Neuronal stem cell (in vitro differentiated cells): ENCODE measurements at regions not wholly inside any gene's neighbourhood (a gene's known extent, or its start where the extent isn't known, plus 50 kb on each side); places are given as distances from the start of the nearest gene placed in this dataset.

Experiments used
- DNase-seq: peaks from one replicate; pipeline ENCODE4 v3.0.0-alpha.2; 2013; ENCODE audit warnings: low spot score
- H2AFZ ChIP-seq: one replicate; pipeline ENCODE4 v1.6.1; 2013; ENCODE audit warnings: mild to moderate bottlenecking, low read length, inconsistent platforms
- H2AK5ac ChIP-seq: 2 replicates; pipeline ENCODE4 v1.6.1; 2013; ENCODE audit warnings: low read depth, mild to moderate bottlenecking, inconsistent platforms, low read length, moderate library complexity, mixed read lengths
- H2BK120ac ChIP-seq: 2 replicates; pipeline ENCODE4 v1.6.1; 2013; ENCODE audit warnings: low read depth, mild to moderate bottlenecking, inconsistent platforms, low read length, moderate library complexity, mixed read lengths
- H2BK12ac ChIP-seq: one replicate; pipeline ENCODE4 v1.6.1; 2013; ENCODE audit warnings: low read length, inconsistent platforms
- H2BK15ac ChIP-seq: 2 replicates; pipeline ENCODE4 v1.6.1; 2013; ENCODE audit warnings: mild to moderate bottlenecking, low read length, inconsistent platforms, mixed read lengths
- H2BK5ac ChIP-seq: one replicate; pipeline ENCODE4 v1.6.1; 2013; ENCODE audit warnings: inconsistent platforms, mild to moderate bottlenecking, low read length, moderate library complexity
- H3K14ac ChIP-seq: one replicate; pipeline ENCODE4 v1.6.1; 2013; ENCODE audit warnings: low read length, inconsistent platforms
- H3K18ac ChIP-seq: 2 replicates; pipeline ENCODE4 v1.6.1; 2013; ENCODE audit warnings: low read length, inconsistent platforms
- H3K23ac ChIP-seq: 2 replicates; pipeline ENCODE4 v1.6.1; 2013; ENCODE audit warnings: low read depth, mild to moderate bottlenecking, mixed read lengths, low read length, inconsistent platforms; ENCODE audit not compliant: poor library complexity
- H3K27ac ChIP-seq: replicated peaks from 3 replicates; pipeline ENCODE4 v1.5.1; 2013; ENCODE audit warnings: low read length, inconsistent platforms
- H3K27me3 ChIP-seq, 3 experiments: 2 replicates each; pipeline ENCODE4 v1.6.1; 2013; ENCODE audit warnings: low read length in 3 of 3, mild to moderate bottlenecking in 2 of 3, inconsistent platforms in 1 of 3, low read depth in 1 of 3, mixed read lengths in 1 of 3, moderate library complexity in 1 of 3; ENCODE audit not compliant: control insufficient read depth in 3 of 3, insufficient read depth in 3 of 3
- H3K36me3 ChIP-seq, 2 donors: replicated peaks in 1 of 2; 2 replicates each; pipeline ENCODE4 v1.6.1; 2013; ENCODE audit warnings: low read length in 2 of 2; ENCODE audit not compliant: control insufficient read depth in 2 of 2, insufficient read depth in 2 of 2
- H3K4ac ChIP-seq: 2 replicates; pipeline ENCODE4 v1.6.1; 2013; ENCODE audit warnings: inconsistent platforms, mild to moderate bottlenecking, low read length, moderate library complexity
- H3K4me1 ChIP-seq, 2 donors: 1 replicate in 1 of 2; 2 replicates in 1 of 2; pipeline ENCODE4 v1.6.1; 2013; ENCODE audit warnings: low read length in 2 of 2, low read depth in 1 of 2; ENCODE audit not compliant: control insufficient read depth in 2 of 2, insufficient read depth in 1 of 2
- H3K4me2 ChIP-seq: one replicate; pipeline ENCODE4 v1.6.1; 2013; ENCODE audit warnings: mild to moderate bottlenecking, low read length, inconsistent platforms; ENCODE audit not compliant: insufficient read depth, poor library complexity, severe bottlenecking
- H3K4me3 ChIP-seq, 2 donors: 2 replicates each; pipeline ENCODE4 v1.5.1; 2013; ENCODE audit warnings: low read length in 2 of 2, mild to moderate bottlenecking in 2 of 2, inconsistent platforms in 1 of 2, moderate library complexity in 1 of 2
- H3K79me1 ChIP-seq: one replicate; pipeline ENCODE4 v1.6.1; 2013; ENCODE audit warnings: low read depth, mild to moderate bottlenecking, inconsistent platforms, low read length, moderate library complexity
- H3K9ac ChIP-seq: one replicate; pipeline ENCODE4 v1.6.1; 2013; ENCODE audit warnings: mild to moderate bottlenecking, low read depth, low read length, inconsistent platforms; ENCODE audit not compliant: poor library complexity
- H3K9me3 ChIP-seq, 2 donors: replicated peaks in 1 of 2; 2 replicates each; pipeline versions ENCODE3 to v1.6.1; 2013; ENCODE audit warnings: low read length in 2 of 2, mild to moderate bottlenecking in 2 of 2, inconsistent platforms in 1 of 2, low read depth in 1 of 2, mixed read lengths in 1 of 2, moderate library complexity in 1 of 2; ENCODE audit not compliant: control insufficient read depth in 2 of 2, insufficient read depth in 1 of 2
- H4K8ac ChIP-seq: one replicate; pipeline ENCODE4 v1.6.1; 2013; ENCODE audit warnings: low read depth, mild to moderate bottlenecking, inconsistent platforms, low read length, moderate library complexity
- H4K91ac ChIP-seq: one replicate; pipeline ENCODE4 v1.6.1; 2013; ENCODE audit warnings: low read length, low read depth, mild to moderate bottlenecking, inconsistent platforms; ENCODE audit not compliant: poor library complexity
- WGBS, 2 donors: extraction: QIAGEN DNeasy Blood & Tissue Kit; methylation state at CpG; one replicate each; pipeline ENCODE4 v1.1.7; 2013; ENCODE audit warnings: missing lambda C conversion rate in 2 of 2, mixed read lengths in 1 of 2; ENCODE audit not compliant: insufficient read length in 2 of 2, insufficient replicate concordance in 1 of 2; ENCODE audit errors: extremely low coverage in 2 of 2; 5-methylcytosine and 5-hydroxymethylcytosine counted together

GRCh38 chr6:9455864-9456658 lies 958.8 kb downstream of the TFAP2A start:
- no peak overlapping the region for H2BK5ac ChIP-seq
- peak overlapping the region; percentile 68 for H2AFZ ChIP-seq
- H2AK5ac ChIP-seq = no peak overlapping the region
- no peaks in the 10 kb centered on the region for H3K79me1 ChIP-seq
- H3K14ac ChIP-seq = no peak overlapping the region
- WGBS, 2 donors = no CpG with 5 or more reads among the region's 7 CpGs
- H3K27ac ChIP-seq = peak overlapping the region; percentile 77
- no peak overlapping the region for H2BK15ac ChIP-seq
- no peak overlapping the region for H3K4ac ChIP-seq
- no peak overlapping the region for H3K4me2 ChIP-seq
- peak overlapping the region in 1 of 2 donors; percentile 10 for H3K4me3 ChIP-seq
- no peak overlapping the region for H4K8ac ChIP-seq
- H3K27me3 ChIP-seq = no peaks in the 10 kb centered on the region
- no peak overlapping the region for H2BK120ac ChIP-seq
- H3K18ac ChIP-seq = no peak overlapping the region
- no peak overlapping the region for H4K91ac ChIP-seq
- H3K9ac ChIP-seq = no peak overlapping the region
- H3K23ac ChIP-seq = no peak overlapping the region
- H3K4me1 ChIP-seq = peaks cover 9 to 22% of the 10 kb centered on the region in 2 donors
- peaks cover 0 to 2% of the 10 kb centered on the region in 2 donors for H3K36me3 ChIP-seq
- no peak overlapping the region for H2BK12ac ChIP-seq
- peak; percentile 90 for DNase-seq
- peaks cover 4 to 6% of the 10 kb centered on the region in 2 donors for H3K9me3 ChIP-seq

- no peak overlapping the region for H2AK5ac ChIP-seq
- no peaks in the 10 kb centered on the region for H3K79me1 ChIP-seq
- no peak overlapping the region for H2BK5ac ChIP-seq
- no peak overlapping the region for H4K8ac ChIP-seq
- no peak overlapping the region for H3K23ac ChIP-seq
- no peak overlapping the region for H2AFZ ChIP-seq
- no peak overlapping the region for H3K4me2 ChIP-seq
- no peaks in the 10 kb centered on the region for H3K36me3 ChIP-seq
- H2BK15ac ChIP-seq = no peak overlapping the region
- H3K4me1 ChIP-seq = peaks cover 0 to 6% of the 10 kb centered on the region in 2 donors
- H3K9me3 ChIP-seq = no peaks in the 10 kb centered on the region
- H3K27me3 ChIP-seq = no peaks in the 10 kb centered on the region
- H3K14ac ChIP-seq = no peak overlapping the region
- H3K18ac ChIP-seq = no peak overlapping the region
- H2BK120ac ChIP-seq = no peak overlapping the region
- H3K27ac ChIP-seq = no peak overlapping the region
- H3K4me3 ChIP-seq = no peak overlapping the region
- no peak overlapping the region for H2BK12ac ChIP-seq
- no peak overlapping the region for H4K91ac ChIP-seq
- no peak for DNase-seq
- H3K4ac ChIP-seq = no peak overlapping the region
- H3K9ac ChIP-seq = no peak overlapping the region
- WGBS, 2 donors = no CpG with 5 or more reads among the region's 1 CpG
These were observed 975.1 kb downstream of the TFAP2A start for GRCh38 chr6:9439621-9440330.

- no peak overlapping the region for H2AFZ ChIP-seq
- H4K91ac ChIP-seq = no peak overlapping the region
These were observed 977.0 kb downstream of the TFAP2A start for GRCh38 chr6:9437836-9438235.

GRCh38 chr6:9435281-9435680 lies 979.6 kb downstream of the TFAP2A start:
- no peak overlapping the region for H3K4me3 ChIP-seq
- H3K9me3 ChIP-seq = no peaks in the 10 kb centered on the region
- no peak overlapping the region for H2BK12ac ChIP-seq
- no peak overlapping the region for H2BK5ac ChIP-seq
- H3K18ac ChIP-seq = no peak overlapping the region
- no peak overlapping the region for H4K8ac ChIP-seq
- no peak overlapping the region for H3K4ac ChIP-seq
- no peaks in the 10 kb centered on the region for H3K27me3 ChIP-seq
- H2BK15ac ChIP-seq = no peak overlapping the region
- no peak overlapping the region for H3K23ac ChIP-seq
- no peak overlapping the region for H4K91ac ChIP-seq
- no peak overlapping the region for H3K14ac ChIP-seq
- H3K79me1 ChIP-seq = no peaks in the 10 kb centered on the region
- no peaks in the 10 kb centered on the region for H3K4me1 ChIP-seq
- no peak overlapping the region for H2AFZ ChIP-seq
- H3K9ac ChIP-seq = no peak overlapping the region
- WGBS, 2 donors = no CpG with 5 or more reads among the region's 4 CpGs
- no peak overlapping the region for H2BK120ac ChIP-seq
- H2AK5ac ChIP-seq = no peak overlapping the region
- DNase-seq = no peak
- no peak overlapping the region for H3K27ac ChIP-seq
- no peak overlapping the region for H3K4me2 ChIP-seq
- H3K36me3 ChIP-seq = no peaks in the 10 kb centered on the region

More at GRCh38 chr6:9437836-9438235, 977.0 kb downstream of the TFAP2A start:
- H3K27me3 ChIP-seq = no peaks in the 10 kb centered on the region
- H2BK5ac ChIP-seq = no peak overlapping the region
- no peaks in the 10 kb centered on the region for H3K79me1 ChIP-seq
- H3K4me3 ChIP-seq = no peak overlapping the region
- H4K8ac ChIP-seq = no peak overlapping the region
- H3K9ac ChIP-seq = no peak overlapping the region
- no peak overlapping the region for H3K14ac ChIP-seq
- H3K9me3 ChIP-seq = no peaks in the 10 kb centered on the region
- no peak overlapping the region for H3K23ac ChIP-seq
- H2AK5ac ChIP-seq = no peak overlapping the region
- H3K4ac ChIP-seq = no peak overlapping the region
- no peak for DNase-seq
- H3K27ac ChIP-seq = no peak overlapping the region
- WGBS, 2 donors = no CpG with 5 or more reads among the region's 3 CpGs
- no peak overlapping the region for H2BK12ac ChIP-seq
- H3K18ac ChIP-seq = no peak overlapping the region
- no peak overlapping the region for H3K4me2 ChIP-seq
- no peaks in the 10 kb centered on the region for H3K36me3 ChIP-seq
- H2BK120ac ChIP-seq = no peak overlapping the region
- peaks cover 0 to 6% of the 10 kb centered on the region in 2 donors for H3K4me1 ChIP-seq
- H2BK15ac ChIP-seq = no peak overlapping the region
